GDM1 (cell line): ENCODE measurements at regions not wholly inside any gene's neighbourhood (a gene's known extent, or its start where the extent isn't known, plus 50 kb on each side); places are given as distances from the start of the nearest gene placed in this dataset.

ENCODE experiments used
- DNase-seq: peaks from one replicate; lab custom pipeline; 2025; lab: John Stamatoyannopoulos, UW

- DNase-seq, result no peak
Observed at GRCh38 chr3:148082506-148083280, 615.0 kb upstream of the AGTR1 start.

- DNase-seq, result no peak
Observed at GRCh38 chr3:148083526-148084182, 614.0 kb upstream of the AGTR1 start.

GRCh38 chr3:148084931-148085330 is 612.8 kb upstream of the AGTR1 start:
- no peak for DNase-seq

- DNase-seq, result no peak
Observed at GRCh38 chr3:148087601-148088371, 609.9 kb upstream of the AGTR1 start.

GRCh38 chr3:148089171-148089570 is 608.5 kb upstream of the AGTR1 start:
- DNase-seq, result no peak

- no peak for DNase-seq
Observed at GRCh38 chr3:148090156-148090555, 607.5 kb upstream of the AGTR1 start.

GRCh38 chr3:148092624-148093347 is 604.9 kb upstream of the AGTR1 start:
- no peak for DNase-seq

- DNase-seq, result no peak
Observed at GRCh38 chr3:148093753-148094152, 604.0 kb upstream of the AGTR1 start.

GRCh38 chr3:148095962-148096361 is 601.7 kb upstream of the AGTR1 start:
- DNase-seq, result no peak

- DNase-seq, result no peak
Observed at GRCh38 chr3:148100476-148100875, 597.2 kb upstream of the AGTR1 start.

GRCh38 chr3:148101061-148101460 is 596.6 kb upstream of the AGTR1 start:
- DNase-seq, result no peak

- DNase-seq, result no peak
Observed at GRCh38 chr3:148102156-148102555, 595.5 kb upstream of the AGTR1 start.

- DNase-seq, result no peak
Observed at GRCh38 chr3:148106062-148106461, 591.6 kb upstream of the AGTR1 start.

- DNase-seq, result no peak
Observed at GRCh38 chr3:148126956-148127355, 570.7 kb upstream of the AGTR1 start.

- no peak for DNase-seq
Observed at GRCh38 chr3:148128136-148128535, 569.6 kb upstream of the AGTR1 start.

GRCh38 chr3:148131990-148132638 is 565.6 kb upstream of the AGTR1 start:
- no peak for DNase-seq

- DNase-seq, result no peak
Observed at GRCh38 chr3:148136816-148137215, 560.9 kb upstream of the AGTR1 start.

GRCh38 chr3:148146241-148146640 is 551.5 kb upstream of the AGTR1 start:
- no peak for DNase-seq

- DNase-seq, result no peak
Observed at GRCh38 chr3:148146947-148147826, 550.5 kb upstream of the AGTR1 start.

GRCh38 chr3:148147903-148148302 is 549.8 kb upstream of the AGTR1 start:
- no peak for DNase-seq

GRCh38 chr3:148149556-148149955 is 548.1 kb upstream of the AGTR1 start:
- DNase-seq, result no peak
